Activated CD4-positive, alpha-beta T cell treated with anti-CD3 and anti-CD28 coated beads, Interleukin-2, amount 50 U/mL, for 16 hours (primary cell): ENCODE measurements at regions not wholly inside any gene's neighbourhood (a gene's known extent, or its start where the extent isn't known, plus 50 kb on each side); places are given as distances from the start of the nearest gene placed in this dataset.
"Not testable (repeated sequence)": the region's sequence is repeated elsewhere in the genome, so short reads cannot be mapped to it uniquely, and the experiment has no call there.

Source experiments
- DNase-seq: peaks from one replicate; pipeline ENCODE4 v3.0.0-alpha.2; 2020

DNA sequence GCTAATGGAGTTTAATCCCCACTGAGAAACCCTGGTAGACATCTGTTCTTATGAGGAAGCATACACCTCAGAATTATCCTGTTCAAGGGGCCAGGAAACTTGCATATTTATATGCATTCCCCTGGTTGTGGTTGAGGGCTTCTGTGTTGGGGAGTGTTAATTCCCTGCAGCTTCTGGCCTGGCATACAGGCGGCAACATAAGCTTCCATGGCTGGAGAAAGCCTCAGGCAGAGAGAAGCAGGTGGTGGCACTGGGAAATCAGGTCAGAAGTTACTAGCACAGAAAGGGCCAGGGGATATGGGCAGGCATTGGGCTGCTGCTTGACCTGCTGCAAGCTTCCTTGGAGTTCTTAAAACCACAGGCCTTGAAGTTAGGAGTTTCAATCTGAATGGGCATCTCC is 166.1 kb upstream of the SEMA6A start:
- no peak for DNase-seq

DNA sequence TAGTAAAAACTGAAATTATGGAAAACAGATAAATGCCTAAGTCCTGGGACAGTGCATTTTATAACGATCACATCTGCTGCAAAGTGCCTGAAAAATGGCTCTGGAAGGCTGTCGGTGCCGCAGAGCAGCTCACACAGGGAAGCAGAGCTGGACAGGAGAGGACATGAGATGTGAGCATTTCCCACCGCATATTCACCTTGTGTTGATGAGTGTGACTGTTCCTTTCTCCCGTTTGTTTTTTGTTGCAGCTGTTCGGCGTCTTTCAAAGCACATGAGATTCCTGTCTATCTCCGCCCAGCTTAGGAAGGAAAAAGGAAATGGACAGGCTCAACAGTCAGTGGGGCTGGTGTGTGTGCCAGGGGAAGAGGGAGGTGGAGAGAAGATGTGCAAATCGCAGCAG is 164.9 kb upstream of the SEMA6A start:
- no peak for DNase-seq

DNA sequence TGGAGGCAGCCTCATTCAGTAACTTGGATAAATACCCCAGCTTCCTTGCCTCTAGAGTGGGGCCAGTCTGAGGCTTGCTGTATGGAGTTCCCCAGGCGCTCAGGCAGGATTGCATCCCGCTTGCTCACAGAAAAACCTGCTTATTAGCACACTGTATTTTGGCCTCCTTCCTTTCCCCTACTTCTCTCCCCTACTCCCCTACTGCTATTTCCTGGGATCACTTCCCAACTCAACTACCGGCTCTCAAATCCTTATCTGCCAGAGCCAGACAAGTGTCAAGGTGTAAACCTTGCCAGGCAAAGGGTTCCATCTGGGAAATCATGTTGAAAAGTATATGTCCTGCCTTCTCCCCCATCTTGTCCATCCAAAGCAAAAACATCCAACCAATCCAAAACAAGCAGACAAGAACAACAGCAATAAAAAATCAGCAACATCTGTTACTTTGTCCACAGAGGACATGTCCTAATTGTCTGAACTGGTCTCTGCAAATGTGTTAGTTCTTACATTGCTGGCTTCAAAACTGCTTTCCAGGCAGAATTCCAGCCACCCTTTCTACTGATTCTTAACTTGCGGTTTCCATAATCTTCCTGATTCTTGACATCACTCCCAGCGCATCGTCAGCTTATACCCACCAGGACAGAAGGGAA is 164.1 kb upstream of the SEMA6A start:
- no peak for DNase-seq

DNA sequence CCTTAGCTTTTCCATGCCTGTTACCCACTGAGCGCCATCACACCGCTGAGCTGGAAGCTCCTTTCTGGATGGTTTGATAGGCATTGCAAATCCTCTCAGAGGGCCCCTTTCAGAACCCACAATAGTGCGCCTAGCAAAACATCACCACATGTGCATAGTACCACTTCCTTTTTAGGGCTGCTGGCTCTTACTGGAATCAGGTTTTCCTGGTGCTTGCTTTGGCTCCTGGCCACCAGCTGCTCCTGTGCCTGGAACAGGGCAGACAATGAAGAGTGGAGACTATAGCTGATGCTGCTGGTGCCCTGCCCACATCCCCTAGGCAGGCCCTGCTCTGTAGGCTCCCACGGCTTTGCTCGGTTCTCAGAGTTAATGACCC is 163.6 kb upstream of the SEMA6A start:
- DNase-seq, result no peak

DNA sequence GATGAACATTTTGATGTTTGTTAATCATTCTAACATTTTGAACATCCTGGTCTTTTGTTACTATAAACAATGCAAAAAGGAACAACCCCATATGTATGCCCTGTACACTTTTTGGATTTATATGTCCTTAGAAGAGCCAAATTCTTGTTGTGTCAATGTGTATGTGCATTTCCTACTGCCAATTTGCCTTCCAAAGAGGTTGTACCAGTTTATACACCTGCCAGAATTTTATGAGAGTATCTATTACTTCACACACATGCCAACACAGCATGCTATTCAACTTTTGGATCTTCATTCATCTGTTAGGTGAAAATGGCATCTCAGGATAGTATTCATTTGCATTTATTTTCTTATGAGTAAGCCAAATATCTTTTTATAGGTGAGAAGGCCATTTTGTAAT is 162.0 kb upstream of the SEMA6A start:
- no peak for DNase-seq

DNA sequence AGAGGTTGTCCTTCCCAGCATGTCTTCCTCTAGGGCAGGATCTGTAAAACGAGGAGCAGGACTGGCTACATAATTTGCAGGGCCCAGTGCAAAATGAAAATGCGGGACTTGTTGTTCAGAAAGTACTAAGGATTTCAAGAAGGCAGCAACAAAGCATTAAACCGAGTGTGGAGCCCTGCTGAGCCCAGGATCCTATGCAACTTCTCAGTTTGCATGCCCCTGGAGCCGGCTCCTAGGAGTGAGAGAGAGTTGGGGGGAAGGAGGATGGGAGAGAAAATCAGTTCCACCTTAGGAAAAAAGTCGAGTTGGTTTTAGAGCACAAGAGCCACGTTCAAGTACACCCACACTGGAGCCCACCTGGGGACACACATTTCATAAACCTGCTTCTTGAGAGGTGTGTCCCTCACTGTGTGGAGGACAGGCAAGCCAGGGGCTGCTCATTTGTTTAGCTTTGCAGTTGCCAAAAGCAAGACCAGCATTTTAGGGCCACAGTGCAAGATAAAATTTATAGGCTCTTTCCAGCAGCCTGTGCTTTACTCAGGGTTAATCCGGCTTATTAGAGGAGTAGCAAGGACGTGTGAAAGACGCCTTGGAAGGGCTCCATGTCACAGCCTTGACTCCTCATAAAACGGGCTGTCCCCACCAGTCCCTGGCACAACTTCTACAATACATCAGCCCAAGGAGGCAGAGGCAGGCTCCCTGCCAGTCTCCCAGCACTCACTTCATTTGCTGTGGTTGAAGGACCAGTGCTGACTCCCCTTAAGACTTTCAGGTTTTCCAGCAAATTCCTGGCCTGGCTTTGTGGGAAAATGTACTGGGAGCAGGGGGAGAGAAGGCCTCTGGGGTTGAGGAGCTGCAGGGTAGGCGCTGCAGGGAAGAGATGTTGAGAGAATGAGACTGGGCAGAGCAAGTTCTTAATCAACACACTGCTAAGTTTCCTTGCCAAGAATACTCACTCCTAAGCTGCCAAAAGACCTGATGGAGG is 159.7 kb upstream of the SEMA6A start:
- no peak for DNase-seq

DNA sequence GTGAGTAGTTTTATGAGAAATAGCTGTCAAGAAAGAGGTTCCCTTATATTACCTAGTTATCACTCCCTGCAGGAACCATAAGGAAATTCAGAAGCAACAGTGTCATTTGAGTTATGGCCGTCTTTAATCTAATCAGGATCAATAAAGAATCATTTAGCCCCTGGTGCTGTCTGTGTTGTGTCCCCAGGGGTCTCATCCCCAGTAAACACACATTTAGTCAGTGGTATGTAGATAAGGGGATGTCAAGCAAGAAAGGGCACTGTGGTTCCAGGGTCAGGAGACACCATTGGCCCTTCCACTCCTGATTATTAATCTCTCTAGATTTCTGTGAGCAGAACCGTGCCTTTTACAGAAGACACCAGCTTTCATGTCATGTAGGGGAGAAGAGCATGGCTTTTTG is 158.0 kb upstream of the SEMA6A start:
- no peak for DNase-seq

DNA sequence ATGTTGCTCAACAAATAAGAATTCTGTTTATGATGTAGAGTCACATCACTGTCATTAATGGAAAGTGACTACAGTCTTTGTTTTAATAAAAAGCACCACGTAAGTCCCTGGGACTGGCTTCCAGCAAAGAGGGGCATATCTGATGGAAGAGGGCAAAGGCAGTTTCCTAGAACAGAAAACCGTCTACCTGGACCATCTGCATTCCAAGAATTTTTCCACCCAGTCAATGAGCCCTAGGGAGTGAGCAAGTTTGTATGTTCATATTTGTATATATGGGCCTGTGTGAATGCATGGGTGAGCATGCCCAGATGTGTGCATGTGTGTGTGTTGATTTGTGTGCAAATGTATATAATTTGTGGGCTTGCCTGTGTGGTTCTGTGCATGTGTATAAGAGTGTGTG is 156.8 kb upstream of the SEMA6A start:
- DNase-seq, result no peak

DNA sequence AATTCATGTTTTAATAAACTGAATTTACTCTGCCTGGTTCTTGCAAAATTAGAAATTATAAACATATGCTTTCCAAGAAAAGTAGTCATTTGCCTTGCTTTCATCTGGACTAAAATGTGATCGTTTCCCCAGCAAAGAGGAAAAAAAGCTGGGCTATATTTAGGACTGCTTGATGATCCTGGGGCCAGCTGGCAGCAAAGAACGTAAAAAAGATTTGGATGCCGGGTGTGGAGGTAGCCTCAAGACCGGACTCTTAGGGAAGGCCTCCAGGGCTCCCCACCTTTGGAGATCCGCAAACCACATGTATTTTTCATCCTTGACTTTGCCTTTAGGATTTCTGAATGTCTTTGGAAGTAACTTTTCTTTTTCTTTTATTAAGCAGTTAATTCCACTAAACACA is 156.1 kb upstream of the SEMA6A start:
- no peak for DNase-seq

DNA sequence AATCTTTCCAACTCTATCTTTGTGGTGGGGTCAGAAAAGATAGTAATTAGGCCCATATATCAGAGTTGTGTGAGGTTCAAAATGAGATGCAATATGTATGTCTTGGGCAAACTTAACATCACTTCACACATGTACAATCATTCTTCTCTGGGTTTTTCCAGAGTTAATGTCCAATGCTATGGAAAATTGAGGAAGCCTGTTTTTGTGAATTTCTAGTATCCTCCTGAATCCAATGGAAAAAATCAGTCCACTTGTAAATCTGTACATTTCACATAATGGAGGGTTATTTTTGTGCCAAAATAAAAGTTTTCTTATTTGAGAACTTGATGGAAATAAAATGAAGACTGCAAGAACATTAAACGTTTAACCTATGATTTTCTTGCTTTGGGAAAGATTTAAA is 155.6 kb upstream of the SEMA6A start:
- DNase-seq, result no peak

DNA sequence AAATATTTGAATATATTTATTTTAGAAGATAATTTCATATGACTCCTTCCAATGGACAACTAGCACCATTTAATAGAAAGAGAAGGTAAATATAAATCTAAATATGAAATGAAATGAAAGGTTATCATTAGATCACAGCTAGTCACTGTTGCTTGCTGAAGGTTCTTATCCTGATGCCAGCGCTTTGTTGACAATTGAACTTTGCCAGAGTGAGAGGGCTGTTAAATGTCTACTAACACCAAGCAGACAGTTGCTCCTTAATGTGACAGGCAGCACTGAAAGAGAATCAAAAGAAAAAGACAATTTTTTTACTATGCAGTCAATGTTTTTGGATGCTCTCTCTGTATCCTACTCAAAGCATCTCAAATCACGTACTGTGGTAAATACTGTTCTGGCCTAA is 152.6 kb upstream of the SEMA6A start:
- DNase-seq, result no peak

DNA sequence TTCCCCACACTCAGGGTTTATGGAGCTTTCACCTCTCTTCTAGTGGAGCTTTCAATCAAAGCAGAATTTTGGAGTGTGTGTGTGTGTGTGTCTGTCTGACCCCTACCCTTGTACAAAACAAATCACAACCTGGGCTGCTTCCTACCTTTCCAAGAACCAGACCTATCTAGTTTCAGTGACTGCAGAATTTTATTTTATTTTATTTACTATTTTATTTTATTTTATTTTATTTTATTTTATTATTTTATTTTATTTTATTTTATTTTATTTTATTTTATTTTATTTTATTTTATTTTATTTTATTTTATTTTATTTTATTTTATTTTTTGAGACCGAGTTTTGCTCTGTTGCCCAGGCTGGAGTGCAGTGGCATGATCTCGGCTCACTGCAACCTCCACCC is 151.6 kb upstream of the SEMA6A start:
- not testable (repeated sequence) for DNase-seq

DNA sequence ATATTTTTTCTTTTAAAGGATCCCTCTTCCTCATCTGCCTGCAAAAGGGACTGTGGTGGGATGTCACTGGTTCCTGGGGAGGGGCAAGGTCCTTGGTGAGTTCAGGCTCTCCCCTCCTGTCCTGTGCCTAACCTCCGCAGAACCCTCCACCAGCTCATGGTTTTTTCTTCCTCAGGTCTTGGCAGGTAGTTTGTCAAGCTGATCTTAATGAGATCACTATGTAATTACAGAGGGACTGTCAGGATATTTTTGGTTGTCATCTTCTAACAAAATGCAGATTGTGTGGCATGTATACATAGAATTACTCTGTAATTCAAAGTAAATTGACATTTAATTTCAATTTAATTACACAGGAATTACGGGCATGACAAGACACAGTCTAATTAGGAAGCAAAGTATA is 150.3 kb upstream of the SEMA6A start:
- no peak for DNase-seq

DNA sequence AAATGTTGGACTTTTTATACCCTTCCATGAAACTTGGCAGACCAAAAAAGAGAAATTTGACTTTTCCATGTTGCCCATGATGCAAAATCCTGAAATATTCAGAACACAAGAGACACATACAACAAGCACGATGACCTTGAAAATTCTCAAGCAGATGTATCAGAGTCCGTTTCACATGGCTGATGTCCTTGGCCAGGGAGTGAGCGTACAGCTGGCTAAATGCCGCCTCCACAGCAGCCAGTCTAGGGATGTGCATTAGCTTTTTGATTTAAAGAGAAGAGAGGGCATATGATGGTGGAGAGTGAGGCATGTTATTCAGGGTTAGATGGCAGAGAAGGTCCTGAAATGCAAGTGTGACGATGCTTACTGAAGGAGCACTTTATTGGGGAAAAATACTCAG is 148.0 kb upstream of the SEMA6A start:
- no peak for DNase-seq

DNA sequence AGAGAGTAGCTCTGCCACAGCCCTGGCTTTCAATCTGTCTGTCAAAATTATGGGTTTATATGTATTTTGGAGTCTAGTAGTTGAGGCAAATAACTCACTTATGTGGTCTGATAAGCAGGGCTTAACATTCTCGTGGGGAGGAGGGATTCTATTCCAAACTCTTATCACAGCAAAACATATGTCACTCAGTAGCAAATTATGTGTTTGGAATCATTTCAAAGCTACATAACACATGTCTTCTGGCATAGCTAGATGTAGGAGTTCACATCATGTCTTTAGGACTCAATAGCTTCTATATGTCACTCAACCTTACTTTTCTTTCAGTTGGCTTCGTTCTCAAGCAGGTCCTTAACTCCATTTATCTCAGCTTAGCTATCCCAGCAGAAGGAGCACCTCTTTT is 144.5 kb upstream of the SEMA6A start:
- DNase-seq, result no peak

DNA sequence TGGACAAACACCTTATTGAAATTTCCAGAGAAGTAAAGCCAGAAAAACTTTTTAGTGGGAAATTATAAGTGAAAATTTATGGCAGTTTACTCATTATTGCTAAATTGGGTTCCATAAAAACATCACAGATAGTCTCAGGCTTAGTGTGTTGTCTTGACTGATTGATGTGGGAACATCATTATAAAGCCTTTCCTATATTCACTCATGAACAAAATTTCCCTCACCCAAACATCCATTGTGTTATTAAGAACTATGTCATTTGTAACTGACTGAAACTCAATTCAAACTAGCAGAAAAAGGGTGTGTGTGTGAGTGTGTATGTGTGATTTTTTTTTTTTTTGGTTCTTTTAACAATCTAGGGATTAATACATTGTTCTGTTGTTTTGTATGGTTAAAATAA is 143.7 kb upstream of the SEMA6A start:
- DNase-seq, result no peak

DNA sequence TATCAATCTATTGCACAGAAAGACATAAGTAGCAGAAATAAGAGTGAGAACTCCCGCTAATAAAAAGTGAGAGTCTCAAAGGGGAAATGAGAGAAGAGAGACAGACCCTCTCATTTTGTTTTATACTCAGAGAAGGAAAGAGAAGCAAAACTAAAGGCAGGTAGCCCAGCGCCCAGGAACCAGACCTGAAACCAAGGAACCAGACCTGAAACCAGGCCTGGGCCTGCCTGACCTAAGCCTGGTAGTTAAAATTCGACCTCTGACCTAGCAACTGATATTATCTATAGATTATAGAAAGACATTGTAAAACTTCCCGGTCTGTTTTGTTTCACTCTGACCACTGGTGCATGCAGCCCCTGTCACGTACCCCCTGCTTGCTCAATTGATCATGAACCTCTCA is 134.5 kb upstream of the SEMA6A start:
- no peak for DNase-seq

DNA sequence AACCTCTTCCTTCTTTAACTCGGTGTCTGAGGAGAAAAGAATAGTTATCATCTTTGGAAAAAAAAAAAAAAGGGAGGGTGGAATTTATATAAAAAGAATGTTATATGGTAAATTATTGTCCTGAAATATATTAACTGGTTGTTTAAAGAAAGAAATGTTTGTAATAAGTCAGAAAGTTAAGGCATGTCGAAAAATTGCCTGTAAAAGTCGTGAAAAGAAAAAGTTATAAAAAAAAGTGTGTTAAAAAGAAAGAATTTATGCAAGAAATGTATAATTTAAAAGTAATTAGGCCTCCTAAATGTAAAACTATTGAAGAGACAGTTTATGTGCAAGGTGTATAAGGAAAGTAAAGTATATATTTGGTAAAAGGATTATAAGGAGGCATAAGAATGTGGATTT is 130.5 kb upstream of the SEMA6A start:
- DNase-seq, result not testable (repeated sequence)

DNA sequence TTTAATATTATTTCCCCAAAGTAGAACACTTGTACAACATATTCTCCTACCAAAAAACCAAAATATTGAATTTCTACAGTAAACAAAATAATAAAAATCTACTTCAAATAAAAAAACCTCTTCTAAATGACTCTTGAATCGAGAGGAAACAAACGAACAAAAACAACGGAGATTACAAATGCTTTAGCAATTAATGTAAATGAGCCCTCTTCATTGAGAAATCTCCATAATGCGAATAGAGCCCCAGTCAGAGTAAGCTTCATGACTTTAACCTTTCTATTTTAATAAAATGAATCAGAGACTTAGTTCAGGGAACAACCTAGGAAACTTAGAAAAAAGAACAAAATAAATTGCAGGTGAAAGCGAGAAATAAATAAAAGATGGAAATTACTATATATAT is 129.3 kb upstream of the SEMA6A start:
- no peak for DNase-seq

DNA sequence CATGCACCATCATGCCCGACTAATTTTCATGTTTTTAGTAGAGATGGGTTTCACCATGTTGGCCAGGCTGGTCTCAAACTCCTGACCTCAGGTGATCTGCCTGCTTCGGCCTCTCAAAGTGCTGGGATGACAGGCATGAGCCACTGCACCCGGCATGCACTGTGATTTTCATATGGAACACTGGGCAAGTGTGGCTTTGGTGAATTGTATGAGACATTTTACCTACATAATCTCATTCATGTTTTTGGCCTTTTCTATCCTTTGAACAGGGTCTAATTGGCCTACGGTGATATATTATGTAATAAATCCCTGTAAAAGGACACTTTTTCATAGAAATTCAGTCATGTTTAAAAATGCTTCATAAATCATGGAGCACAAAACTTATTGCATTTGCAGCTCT is 128.7 kb upstream of the SEMA6A start:
- no peak for DNase-seq

DNA sequence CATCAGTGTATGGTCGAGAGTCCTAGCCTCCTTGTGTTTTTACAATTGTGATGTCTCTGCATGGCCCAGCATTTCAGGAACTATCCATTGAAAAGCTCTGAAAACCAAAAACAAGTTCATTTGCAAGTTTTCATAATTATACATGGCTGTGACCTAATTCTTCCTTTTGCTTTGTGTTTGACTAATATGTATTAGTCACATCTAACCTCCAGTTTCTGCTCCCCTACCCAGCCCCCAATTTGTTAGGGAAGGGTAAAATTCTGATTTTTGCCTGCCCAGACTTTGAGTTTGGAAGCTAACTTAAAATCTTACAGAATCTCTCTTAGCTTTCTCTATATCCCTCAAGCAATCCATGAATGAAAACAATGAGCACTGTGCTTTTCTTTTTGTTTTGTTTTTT is 128.2 kb upstream of the SEMA6A start:
- no peak for DNase-seq

DNA sequence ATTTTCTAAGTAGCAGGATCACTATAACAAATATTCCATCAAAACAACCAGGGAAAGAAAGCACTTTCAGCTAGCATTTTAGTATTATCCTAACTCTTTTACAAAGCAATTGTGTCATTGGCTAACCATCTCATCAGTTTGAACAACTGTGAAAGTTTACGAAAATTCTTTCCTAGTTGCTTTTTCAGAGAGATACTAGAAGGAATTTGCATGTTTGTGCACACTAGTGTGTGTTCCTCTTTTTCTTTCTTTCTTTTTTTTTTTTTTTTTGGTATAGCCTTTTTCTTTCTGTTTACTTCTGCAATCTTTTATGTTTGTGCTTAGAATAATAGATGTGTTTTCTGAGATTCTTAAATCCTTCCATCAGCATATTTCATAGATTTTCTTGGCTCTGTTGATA is 124.7 kb upstream of the SEMA6A start:
- no peak for DNase-seq

DNA sequence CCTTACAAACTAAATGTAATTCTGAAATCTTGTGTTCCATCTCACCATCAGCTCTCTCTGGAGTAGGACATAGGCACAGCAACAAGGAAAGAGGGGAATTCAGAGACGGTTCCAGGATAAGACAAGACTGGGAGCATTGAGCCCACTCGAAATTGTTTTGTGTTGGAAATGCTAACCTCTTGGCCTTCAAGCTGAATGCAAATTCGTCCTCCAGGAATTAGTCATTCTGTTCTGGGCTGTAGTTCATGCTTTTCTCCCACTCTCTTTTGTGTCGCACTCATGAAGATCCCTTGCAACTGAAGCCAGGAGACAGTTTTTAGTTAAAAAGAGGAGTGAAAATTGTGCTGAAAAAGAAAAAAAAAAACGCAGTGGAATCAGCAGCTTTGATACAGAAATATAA is 121.7 kb upstream of the SEMA6A start:
- no peak for DNase-seq

DNA sequence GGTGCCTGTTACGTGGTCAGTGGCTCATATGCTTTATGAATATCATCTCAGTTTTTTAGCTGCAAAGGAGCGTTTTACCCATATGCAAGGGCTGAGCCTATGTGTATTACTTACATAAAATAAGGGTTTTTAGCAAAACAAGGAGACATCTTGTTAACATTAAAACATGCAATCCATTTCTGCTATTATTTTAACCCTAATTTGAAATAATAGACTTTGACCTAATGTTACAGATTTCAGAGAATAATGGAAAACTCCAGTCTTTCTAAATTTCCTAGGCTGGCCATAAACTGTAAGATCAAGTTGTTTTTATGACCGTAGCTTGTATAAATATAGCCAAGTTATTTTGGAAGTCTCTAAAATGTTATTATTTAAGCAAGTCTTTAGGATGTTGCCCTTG is 121.1 kb upstream of the SEMA6A start:
- no peak for DNase-seq

DNA sequence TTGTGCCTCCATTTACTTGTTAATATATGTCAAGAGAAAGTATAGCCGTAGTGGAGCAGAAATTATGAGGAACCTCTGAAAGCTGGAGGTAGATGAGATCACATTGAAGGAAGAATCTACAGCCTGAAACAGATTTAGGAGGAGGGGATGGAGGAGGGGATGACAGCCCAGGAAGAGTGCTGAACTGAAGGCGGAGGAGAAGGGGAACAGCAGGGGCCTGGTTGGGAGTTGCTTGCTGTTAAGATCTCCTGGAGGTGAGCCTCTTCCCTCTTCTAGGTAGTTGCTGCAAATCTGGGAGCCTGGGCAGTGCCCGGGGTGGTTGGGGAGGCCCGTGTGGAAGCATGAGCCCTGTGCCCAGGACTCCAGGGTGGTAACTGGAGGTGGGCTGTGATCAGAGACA is 111.8 kb upstream of the SEMA6A start:
- DNase-seq, result no peak
